ENCODE measurements at regions not wholly inside any gene's neighbourhood (a gene's known extent, or its start where the extent isn't known, plus 50 kb on each side); places are given as distances from the start of the nearest gene placed in this dataset.

DNA sequence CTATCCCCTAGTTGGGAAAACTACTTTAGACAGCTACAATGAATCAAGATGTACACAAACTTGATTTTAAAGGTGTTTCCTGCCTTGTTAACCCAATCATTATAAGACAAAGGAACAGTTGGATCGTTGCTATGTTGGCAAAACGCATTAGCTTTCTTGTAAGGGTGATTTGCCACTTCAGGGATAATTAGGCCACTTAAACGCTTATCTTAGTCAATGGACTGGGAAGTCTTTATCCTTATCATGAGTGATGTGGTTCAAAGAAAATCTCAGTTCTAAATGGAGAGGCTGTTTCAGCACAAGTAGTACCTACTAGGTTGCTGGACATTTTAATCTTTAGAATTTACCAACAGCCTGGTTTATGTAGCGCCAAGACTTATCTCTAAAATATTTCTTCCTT lies 406.1 kb upstream of the MEX3C start:
- TF ChIP-seq POLR2A (IDR thresholded peaks at IDR 0.05) = no peak
- TF ChIP-seq CTCF (IDR thresholded peaks at IDR 0.05) = no peak
